G401 (cell line): ENCODE measurements at regions not wholly inside any gene's neighbourhood (a gene's known extent, or its start where the extent isn't known, plus 50 kb on each side); places are given as distances from the start of the nearest gene placed in this dataset.

Source experiments
- DNase-seq: peaks from one replicate; pipeline ENCODE4 v3.0.0-alpha.2; 2015; ENCODE audit warnings: low spot score
- in situ Hi-C: cut with HindIII; loops from 2 replicates; pipeline ENCODE4 v1.10.0; 2016; ENCODE audit warnings: low sequenced_read_pairs, mixed read lengths

GRCh38 chr10:131424053-131424452 is 112.5 kb upstream of the TCERG1L start:
- in situ Hi-C loops: no loop called here
- DNase-seq: no peak

- no peak for DNase-seq
- in situ Hi-C loops: no loop called here
These were observed 113.4 kb upstream of the TCERG1L start for GRCh38 chr10:131424836-131425491.

DNA sequence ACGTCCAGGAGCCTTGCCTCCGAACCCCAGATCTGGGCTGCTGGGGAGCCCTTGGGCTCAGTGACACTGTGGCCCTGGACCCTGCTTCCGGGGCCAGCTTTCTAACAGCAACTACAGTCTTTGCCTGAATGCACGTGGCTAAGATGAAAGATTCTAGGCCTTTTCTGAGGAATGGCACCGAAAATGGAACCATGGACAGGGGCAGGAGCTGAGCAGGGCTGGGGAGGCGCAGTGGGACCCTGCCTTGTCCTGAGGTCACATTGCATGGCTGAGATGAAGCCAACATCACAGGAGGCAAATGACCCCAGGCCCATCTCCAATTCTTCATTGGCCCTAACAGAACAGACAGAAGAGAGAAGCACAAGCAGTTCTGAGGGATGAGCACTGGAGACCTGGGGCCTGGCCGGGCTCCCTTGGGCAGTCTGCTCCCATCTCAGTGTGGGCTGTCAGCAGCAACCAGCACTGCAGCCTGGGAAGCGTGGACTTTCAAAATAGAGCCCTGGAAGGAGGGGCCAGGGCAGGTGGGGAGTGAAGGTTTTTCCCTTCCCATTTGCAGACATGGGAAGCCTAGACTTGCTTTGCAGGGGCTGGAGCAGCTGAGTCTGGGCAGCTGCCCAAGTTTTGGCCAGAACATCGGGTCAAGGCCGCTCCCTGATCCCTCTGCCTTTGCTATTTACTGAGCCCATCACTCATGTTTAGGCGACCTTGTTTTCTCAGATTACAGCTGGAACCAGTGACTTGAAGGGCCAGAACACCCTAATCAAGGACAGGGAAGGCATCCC is 114.4 kb upstream of the TCERG1L start:
- no peak for DNase-seq
- in situ Hi-C loops: no loop called here

- DNase-seq: no peak
- in situ Hi-C loops: no loop called here
These were observed 115.0 kb upstream of the TCERG1L start for GRCh38 chr10:131426534-131426898.

DNA sequence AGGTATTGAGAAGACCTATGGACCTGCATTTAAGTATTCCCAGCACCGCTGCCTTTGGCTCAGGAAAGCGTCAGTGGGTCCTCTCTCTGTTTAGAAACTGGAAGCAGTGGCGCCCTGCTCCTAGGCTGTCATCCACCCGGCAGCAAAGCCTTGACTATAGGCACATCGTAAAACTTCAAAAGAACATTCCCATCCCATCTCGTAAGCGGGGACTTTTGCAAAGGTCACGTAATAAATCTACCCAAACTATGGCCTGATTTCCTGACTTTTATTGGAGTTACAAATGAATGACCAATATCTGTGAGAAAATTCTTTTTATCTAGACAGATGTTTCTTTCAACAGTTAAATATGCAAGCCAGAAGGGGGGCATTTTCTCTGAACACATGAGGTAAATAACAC is 115.8 kb upstream of the TCERG1L start:
- in situ Hi-C loops: no loop called here
- no peak for DNase-seq

GRCh38 chr10:131427901-131428300 is 116.4 kb upstream of the TCERG1L start:
- in situ Hi-C loops: no loop called here
- no peak for DNase-seq

- in situ Hi-C loops: no loop called here
- DNase-seq: no peak
These were observed 117.6 kb upstream of the TCERG1L start for GRCh38 chr10:131429141-131429540.

GRCh38 chr10:131429942-131430341 is 118.4 kb upstream of the TCERG1L start:
- peak; percentile 66 for DNase-seq
- in situ Hi-C loops: no loop called here

GRCh38 chr10:131430716-131431412 is 119.3 kb upstream of the TCERG1L start:
- in situ Hi-C loops: no loop called here
- DNase-seq: no peak

GRCh38 chr10:131431533-131431932 is 120.0 kb upstream of the TCERG1L start:
- in situ Hi-C loops: no loop called here
- DNase-seq: no peak

GRCh38 chr10:131431978-131432690 is 120.6 kb upstream of the TCERG1L start:
- DNase-seq: no peak
- in situ Hi-C loops: no loop called here

GRCh38 chr10:131433568-131433967 is 122.0 kb upstream of the TCERG1L start:
- in situ Hi-C loops: no loop called here
- no peak for DNase-seq

DNA sequence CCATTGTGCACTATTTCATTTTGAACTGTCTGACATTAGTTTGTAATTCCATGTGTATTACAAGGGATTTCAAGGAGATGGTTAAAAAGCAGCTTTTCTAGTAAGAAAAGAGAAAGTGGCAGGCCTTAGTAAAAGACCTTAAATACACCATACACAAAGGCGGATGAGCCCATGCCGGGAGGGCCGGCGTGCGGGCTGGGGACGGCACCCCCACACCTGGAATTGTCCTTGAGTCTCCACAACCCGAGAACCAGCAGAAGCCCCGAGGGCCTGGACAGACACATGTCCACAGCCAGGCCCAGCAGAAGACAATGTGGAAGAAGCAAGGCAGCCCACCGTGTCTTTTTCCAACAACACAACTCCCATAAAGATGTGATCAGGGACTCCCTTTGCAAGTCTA is 123.7 kb upstream of the TCERG1L start:
- DNase-seq: no peak
- in situ Hi-C loops: no loop called here

DNA sequence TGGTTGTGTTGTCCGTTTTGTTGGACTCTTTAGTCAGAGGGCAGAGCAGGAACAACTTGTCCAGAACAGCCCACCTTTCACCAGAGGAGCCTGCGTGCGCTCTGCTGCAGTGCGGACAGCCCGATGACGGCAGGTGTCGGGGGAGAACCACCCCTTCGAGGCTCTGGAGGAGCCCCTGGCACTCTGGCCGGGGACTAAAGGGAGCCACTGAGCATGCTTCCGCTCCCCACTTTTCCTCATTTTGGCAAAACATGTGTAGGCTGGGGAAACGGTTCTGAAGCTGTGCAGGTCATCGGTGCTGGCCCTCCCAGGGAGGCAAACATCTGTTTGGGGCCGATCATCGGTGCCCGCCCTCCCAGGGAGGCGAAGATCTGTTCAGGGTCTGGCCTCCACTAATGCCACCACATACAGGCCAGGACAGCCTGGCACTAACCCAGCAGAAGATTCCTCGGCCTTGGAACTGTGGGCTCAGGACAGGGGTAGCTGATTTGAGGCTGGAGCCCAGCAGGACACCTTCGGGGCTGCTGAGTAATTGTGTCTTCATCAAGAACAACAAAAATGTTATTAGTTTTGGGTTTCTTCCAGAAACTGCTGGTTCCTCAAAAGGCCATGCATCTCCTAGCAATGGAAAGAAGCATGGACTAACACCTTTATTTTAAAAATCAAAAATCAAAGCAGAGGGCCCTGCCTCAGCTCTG is 124.4 kb upstream of the TCERG1L start:
- no peak for DNase-seq
- in situ Hi-C loops: no loop called here

DNA sequence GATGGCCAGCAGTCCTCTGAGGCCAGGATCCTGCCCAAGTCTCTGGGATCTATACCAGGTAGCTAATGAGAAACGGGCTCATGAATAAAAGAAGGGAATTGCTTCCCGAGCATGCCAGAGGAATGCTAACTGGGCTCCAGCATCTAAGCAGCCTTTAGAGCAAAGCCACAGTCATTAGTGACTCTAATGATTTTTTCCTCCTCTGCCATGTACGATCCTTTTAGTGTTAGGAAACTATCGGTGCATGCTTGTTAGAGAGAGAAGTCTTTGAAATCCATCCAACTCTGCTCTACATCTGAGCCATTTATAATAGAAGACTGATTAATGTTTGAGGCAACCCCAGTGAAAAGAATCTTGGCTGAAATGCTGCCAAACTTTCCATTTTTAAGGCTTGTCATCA is 124.9 kb upstream of the TCERG1L start:
- DNase-seq: no peak
- in situ Hi-C loops: no loop called here

DNA sequence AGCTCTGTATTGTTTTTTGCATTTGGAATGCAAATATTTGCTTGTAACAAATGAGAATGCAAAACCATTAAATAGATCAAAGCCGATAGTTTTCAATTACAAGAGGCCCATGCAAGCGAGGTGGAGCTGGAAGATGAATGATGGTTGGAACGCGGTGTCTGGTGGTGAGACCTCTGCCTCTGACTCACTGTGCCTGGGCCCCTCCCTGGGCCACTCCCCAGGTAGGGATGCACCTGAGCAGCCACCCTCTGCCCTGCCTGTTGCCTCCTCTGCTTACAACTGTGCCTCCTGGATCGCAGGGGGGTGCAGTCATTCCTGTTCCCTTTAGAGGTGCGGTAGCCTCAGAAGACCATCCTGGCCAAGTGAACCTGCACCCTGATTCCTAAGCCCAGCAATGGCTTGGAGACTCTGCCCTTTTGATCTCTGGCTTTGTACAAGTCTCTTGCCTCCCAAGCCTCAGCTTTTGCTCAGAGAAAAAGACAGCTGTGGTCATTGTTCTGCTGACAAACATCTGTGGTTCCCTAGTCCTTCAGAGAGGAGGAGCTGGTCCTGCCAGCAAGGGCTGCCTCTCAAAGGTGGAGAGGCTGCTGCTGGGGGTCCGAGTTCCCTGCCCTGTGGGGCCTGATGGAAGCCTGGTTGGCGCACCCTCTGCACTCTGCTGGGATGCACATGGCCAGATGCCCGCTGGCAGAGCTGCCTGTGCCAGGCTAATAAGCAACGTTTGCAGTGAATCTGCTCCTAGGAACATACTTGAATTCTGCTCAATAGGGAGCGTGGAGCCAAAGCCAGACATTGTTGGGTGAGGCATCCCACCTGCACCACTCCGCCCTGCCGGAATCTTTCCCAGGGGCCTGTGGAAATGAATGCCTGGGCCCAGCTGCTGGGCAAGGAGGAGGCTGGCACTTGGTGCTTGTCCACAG is 126.3 kb upstream of the TCERG1L start:
- DNase-seq: no peak
- in situ Hi-C loops: no loop called here

GRCh38 chr10:131438665-131439064 is 127.1 kb upstream of the TCERG1L start:
- in situ Hi-C loops: no loop called here
- DNase-seq: no peak

DNA sequence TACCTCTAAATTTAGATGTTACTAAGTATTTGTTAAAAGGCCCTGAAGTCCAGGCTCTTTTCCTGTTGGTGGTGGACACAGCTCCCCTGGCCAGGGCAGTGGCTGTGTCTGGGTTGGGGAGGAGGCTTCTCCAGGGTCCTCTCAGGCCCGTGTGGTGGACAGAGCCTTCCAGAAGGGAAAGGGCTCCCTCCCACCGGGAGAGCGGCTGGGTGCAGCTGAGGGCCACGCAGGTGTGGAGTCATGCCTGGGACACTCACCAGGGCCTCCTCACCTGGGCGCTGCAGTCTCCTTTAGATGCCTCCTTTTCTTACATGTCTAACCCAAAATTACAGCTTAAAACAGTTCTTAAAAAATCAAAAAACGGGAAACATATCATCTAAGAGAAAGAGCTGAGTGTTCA is 128.2 kb upstream of the TCERG1L start:
- DNase-seq: no peak
- in situ Hi-C loops: no loop called here
